MCF 10A (cell line): ENCODE measurements at regions not wholly inside any gene's neighbourhood (a gene's known extent, or its start where the extent isn't known, plus 50 kb on each side); places are given as distances from the start of the nearest gene placed in this dataset.

Source experiments
- BruUV-seq: library from RNA; stranded (reverse); fragments of 400-500 nt; replicated peaks from 2 replicates; lab custom pipeline; 2021; lab: Mats Ljungman, UMichigan
- CTCF ChIA-PET: fragments of 300-600 bp; sonication (Branson Sonifier 250); formaldehyde crosslinking; extraction: SDS; loops from one replicate; lab custom pipeline; 2021; ENCODE audit warnings: antibody characterized with exemption, inconsistent platforms; lab: Yijun Ruan, JAX
- POLR2A ChIA-PET: fragments of 300-600, 350-650 bp; sonication (Branson Sonifier 250); formaldehyde crosslinking; extraction: SDS; loops from one replicate; lab custom pipeline; 2020; ENCODE audit warnings: antibody characterized with exemption, inconsistent platforms; lab: Yijun Ruan, JAX
- DNase-seq: peaks from one replicate; pipeline ENCODE4 v3.0.0-alpha.2; 2018; ENCODE audit not compliant: unreplicated experiment
- H3K27ac Mint-ChIP-seq: one replicate; pipeline ENCODE4 v1.8.0; 2022; ENCODE audit warnings: mild to moderate bottlenecking, low read depth, mixed read lengths; ENCODE audit not compliant: unreplicated experiment
- H3K27me3 Mint-ChIP-seq: one replicate; pipeline ENCODE4 v1.8.0; 2022; ENCODE audit warnings: mixed read lengths; ENCODE audit not compliant: insufficient read depth, unreplicated experiment
- H3K36me3 Mint-ChIP-seq: one replicate; pipeline ENCODE4 v1.8.0; 2022; ENCODE audit warnings: mild to moderate bottlenecking, moderate library complexity, mixed read lengths; ENCODE audit not compliant: insufficient read depth, unreplicated experiment
- H3K4me1 Mint-ChIP-seq: one replicate; pipeline ENCODE4 v1.8.0; 2022; ENCODE audit warnings: mixed read lengths; ENCODE audit not compliant: insufficient read depth, unreplicated experiment
- H3K4me3 Mint-ChIP-seq: one replicate; pipeline ENCODE4 v1.8.0; 2022; ENCODE audit warnings: mild to moderate bottlenecking, moderate library complexity, mixed read lengths; ENCODE audit not compliant: unreplicated experiment
- H3K9me3 Mint-ChIP-seq: one replicate; pipeline ENCODE4 v1.8.0; 2022; ENCODE audit warnings: mixed read lengths; ENCODE audit not compliant: unreplicated experiment
- CTCF ChIP-seq: fragments of 200-600 bp; IDR thresholded peaks from one replicate; pipeline ENCODE4 v1.8.0; 2022; ENCODE audit warnings: antibody characterized with exemption, mild to moderate bottlenecking; ENCODE audit not compliant: unreplicated experiment
- intact Hi-C: fragments of 100-400 bp; cut with micrococcal nuclease; formaldehyde crosslinking; loops from 2 replicates; pipeline ENCODE4 v1.14.1; 2022

GRCh38 chr3:67920969-67921368, 266.6 kb upstream of the SUCLG2 start:
- DNase-seq, result no peak
- Mint-ChIP-seq H3K9me3 (no peaks in the 10 kb centered on the region), H3K36me3 (no peaks in the 10 kb centered on the region), H3K4me3 (no peak overlapping the region), H3K27ac (no peak overlapping the region), H3K4me1 (no peaks in the 10 kb centered on the region), H3K27me3 (peaks cover 13% of the 10 kb centered on the region)
- CTCF ChIA-PET, result no interaction called here
- no peak for TF ChIP-seq CTCF
- intact Hi-C loops, result no loop called here
- POLR2A ChIA-PET, result no interaction called here
- no TSS peak for BruUV-seq

- ChIA-PET POLR2A (no interaction called here), CTCF (no interaction called here)
- no peaks in the 10 kb centered on the region for H3K9me3 Mint-ChIP-seq
- H3K27me3 Mint-ChIP-seq, result peaks cover 19% of the 10 kb centered on the region
- no peak overlapping the region for H3K27ac Mint-ChIP-seq
- TF ChIP-seq CTCF, result no peak
- H3K4me1 Mint-ChIP-seq, result no peaks in the 10 kb centered on the region
- BruUV-seq, result no TSS peak
- H3K4me3 Mint-ChIP-seq, result no peak overlapping the region
- no peak for DNase-seq
- intact Hi-C loops, result no loop called here
- H3K36me3 Mint-ChIP-seq, result no peaks in the 10 kb centered on the region
Observed at GRCh38 chr3:67920311-67920710, 265.9 kb upstream of the SUCLG2 start.

DNA sequence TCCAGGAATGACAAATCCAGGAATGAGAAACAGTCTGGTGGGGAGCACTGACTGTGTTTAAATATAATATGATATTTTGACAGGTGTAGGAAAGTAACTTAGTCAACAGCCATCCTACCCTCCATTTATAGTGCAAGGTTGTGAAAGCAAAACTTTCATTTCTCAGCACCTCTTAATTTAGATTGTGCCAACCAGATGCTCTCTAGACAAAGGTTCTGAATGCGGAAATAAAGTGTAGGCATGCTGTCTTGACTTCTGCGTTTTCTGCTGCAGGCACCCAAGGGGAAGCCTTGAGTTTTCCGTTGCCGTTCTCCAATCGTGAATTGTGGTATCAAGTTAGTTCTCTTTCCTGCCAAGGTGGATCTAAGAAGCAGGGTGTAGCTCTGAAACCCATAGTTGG, 261.9 kb upstream of the SUCLG2 start:
- no peak overlapping the region for H3K4me3 Mint-ChIP-seq
- POLR2A ChIA-PET, result no interaction called here
- no peaks in the 10 kb centered on the region for H3K4me1 Mint-ChIP-seq
- no peak for TF ChIP-seq CTCF
- H3K27me3 Mint-ChIP-seq, result peaks cover 22% of the 10 kb centered on the region
- peaks cover 8% of the 10 kb centered on the region for H3K9me3 Mint-ChIP-seq
- H3K27ac Mint-ChIP-seq, result no peak overlapping the region
- intact Hi-C loops, result no loop called here
- DNase-seq, result no peak
- CTCF ChIA-PET, result no interaction called here
- H3K36me3 Mint-ChIP-seq, result no peaks in the 10 kb centered on the region
- BruUV-seq, result no TSS peak

DNA sequence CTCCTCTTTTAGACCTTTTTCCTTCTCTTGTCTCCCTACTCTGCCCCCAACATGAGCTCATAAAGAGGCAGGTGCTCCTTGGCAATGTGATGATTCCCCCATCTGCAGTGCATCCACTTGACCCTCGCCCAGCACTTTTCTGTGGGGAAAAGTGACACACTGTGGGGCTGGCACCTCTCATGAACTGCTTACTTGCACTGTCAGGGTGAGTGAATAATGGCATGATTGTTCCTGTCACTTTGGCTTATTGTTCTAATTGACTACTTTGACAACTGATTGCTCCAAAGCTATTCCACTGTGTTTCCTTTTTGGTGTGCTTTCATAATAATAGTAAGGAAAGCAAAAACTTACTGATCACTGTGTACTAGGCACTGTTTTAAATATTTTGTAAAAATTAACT, 253.3 kb upstream of the SUCLG2 start:
- ChIA-PET CTCF (interaction anchor here (0.8 kb wide), 1 partner anchor 58 kb away, joined by 3 read pairs; no protein-coding TSS in a partner anchor), POLR2A (no interaction called here)
- no peak for TF ChIP-seq CTCF
- H3K4me3 Mint-ChIP-seq, result no peak overlapping the region
- intact Hi-C loops, result no loop called here
- H3K4me1 Mint-ChIP-seq, result no peaks in the 10 kb centered on the region
- H3K9me3 Mint-ChIP-seq, result no peaks in the 10 kb centered on the region
- H3K27ac Mint-ChIP-seq, result no peak overlapping the region
- H3K27me3 Mint-ChIP-seq, result peaks cover 10% of the 10 kb centered on the region
- BruUV-seq, result no TSS peak
- no peaks in the 10 kb centered on the region for H3K36me3 Mint-ChIP-seq
- no peak for DNase-seq
